ENCODE measurements at regions not wholly inside any gene's neighbourhood (a gene's known extent, or its start where the extent isn't known, plus 50 kb on each side); places are given as distances from the start of the nearest gene placed in this dataset.

DNA sequence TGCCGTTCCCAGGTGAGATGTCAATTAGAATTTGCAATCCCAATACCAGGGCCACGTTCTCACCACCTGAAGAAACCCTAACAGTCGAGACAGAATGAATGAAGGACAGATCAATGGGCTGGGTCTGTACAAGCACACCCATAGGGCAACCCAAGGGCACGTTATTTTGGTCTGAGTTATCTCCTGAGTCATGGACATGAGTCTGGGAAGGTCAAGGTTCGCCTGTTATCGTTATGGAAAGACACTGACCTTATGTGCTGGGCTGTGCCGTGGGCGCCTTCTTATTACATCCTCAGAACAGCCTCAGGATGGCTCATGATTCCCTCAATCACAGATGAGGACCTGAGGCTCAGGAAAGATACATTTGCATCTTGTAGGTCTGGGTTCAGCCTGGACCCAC, 175.0 kb upstream of the SULF2 start:
- ChIA-PET CTCF (ENCODE audit: low intra/inter-chr PET ratio, low total read pairs) (no interaction called here), POLR2A (no interaction called here)
- Histone ChIP-seq H3K9ac (ENCODE audit: insufficient read depth, low read depth, low read length) (no peak overlapping the region), H3K4me1 (ENCODE audit: insufficient read depth, low read length) (peaks cover 36% of the 10 kb centered on the region), H3K36me3 (replicated peaks in 1 of 2; ENCODE audit: control insufficient read depth in 1 of 2, insufficient read depth in 2 of 2, low read length in 2 of 2) (no peaks in the 10 kb centered on the region), H4K20me1 (ENCODE audit: insufficient read depth, low read length) (no peaks in the 10 kb centered on the region), H3K9me3 (ENCODE audit: low read length) (no peaks in the 10 kb centered on the region), H3K79me2 (ENCODE audit: insufficient read depth, low read length) (no peaks in the 10 kb centered on the region), H3K4me3 (replicated peaks in 1 of 3; ENCODE audit: insufficient read depth in 1 of 3, low read depth in 2 of 3, low read length in 3 of 3) (no peak overlapping the region), H3K27ac (ENCODE audit: extremely low read length, insufficient read depth, low read length) (no peak overlapping the region), H2AFZ (ENCODE audit: low read length) (no peak overlapping the region), H3K27me3 (ENCODE audit: control insufficient read depth in 1 of 2, insufficient read depth in 2 of 2, low read length in 2 of 2) (peaks cover 5 to 39% of the 10 kb centered on the region in 2 experiments; a peak in 3 of 5 replicates), H3K4me2 (ENCODE audit: low read depth, low read length) (peak overlapping the region; percentile 29; the same call in 1 of the 2 replicates)
- no TSS peak for BruUV-seq (replicated peaks)
- in situ Hi-C loops (cut with HindIII; ENCODE audit: extremely low pct_ligation_motif_present, low pct_unique_long_range_greater_than_20kb): no loop called here
- FAIRE-seq: peak; percentile 40
- WGBS (ENCODE audit: low lambda C conversion rate): 7% methylated on average over 8 of the region's 8 CpGs
- DNase-seq (ENCODE audit: low spot score): peak; percentile 47
- intact Hi-C loops (cut with micrococcal nuclease; ENCODE audit: unreplicated experiment): no loop called here
- peak; percentile 34 for ATAC-seq
- TF ChIP-seq NR2F6 (IDR thresholded peaks at IDR 0.05) (peak; percentile 66), NR2F6 (CRISPR knock-in tag; IDR thresholded peaks at IDR 0.05) (no peak; the same call in 1 of the 2 replicates), HMGXB3 (CRISPR knock-in tag; IDR thresholded peaks at IDR 0.05; ENCODE audit: borderline replicate concordance) (no peak), ZNF24 (IDR thresholded peaks at IDR 0.05) (0 out of 2 replicates have a peak, but pooled peaks have one; percentile 36), SNAPC2 (CRISPR knock-in tag; IDR thresholded peaks at IDR 0.05) (0 out of 2 replicates have a peak, but pooled peaks have one; percentile 27), PHF8 (CRISPR knock-in tag; IDR thresholded peaks at IDR 0.05) (no peak), ZNF780A (CRISPR knock-in tag; IDR thresholded peaks at IDR 0.05) (no peak), HNF4A (CRISPR knock-in tag; IDR thresholded peaks at IDR 0.05) (peak; percentile 33; the same call in 1 of the 2 replicates), NR2F1 (CRISPR knock-in tag; IDR thresholded peaks at IDR 0.05) (peak in 1 of 2 experiments; percentile 33; a peak in 1 of 4 replicates), JUNB (CRISPR knock-in tag; IDR thresholded peaks at IDR 0.05; ENCODE audit: borderline replicate concordance) (no peak), FOSL2 (CRISPR knock-in tag; IDR thresholded peaks at IDR 0.05) (peak; percentile 54), RARA (CRISPR knock-in tag; IDR thresholded peaks at IDR 0.05) (peak; percentile 79), FOXO1 (CRISPR knock-in tag; IDR thresholded peaks at IDR 0.05) (peak; percentile 14; the same call in 1 of the 2 replicates), ZNF607 (CRISPR knock-in tag; IDR thresholded peaks at IDR 0.05; ENCODE audit: borderline replicate concordance) (no peak)
- TF ChIP-seq, protein P1, sequence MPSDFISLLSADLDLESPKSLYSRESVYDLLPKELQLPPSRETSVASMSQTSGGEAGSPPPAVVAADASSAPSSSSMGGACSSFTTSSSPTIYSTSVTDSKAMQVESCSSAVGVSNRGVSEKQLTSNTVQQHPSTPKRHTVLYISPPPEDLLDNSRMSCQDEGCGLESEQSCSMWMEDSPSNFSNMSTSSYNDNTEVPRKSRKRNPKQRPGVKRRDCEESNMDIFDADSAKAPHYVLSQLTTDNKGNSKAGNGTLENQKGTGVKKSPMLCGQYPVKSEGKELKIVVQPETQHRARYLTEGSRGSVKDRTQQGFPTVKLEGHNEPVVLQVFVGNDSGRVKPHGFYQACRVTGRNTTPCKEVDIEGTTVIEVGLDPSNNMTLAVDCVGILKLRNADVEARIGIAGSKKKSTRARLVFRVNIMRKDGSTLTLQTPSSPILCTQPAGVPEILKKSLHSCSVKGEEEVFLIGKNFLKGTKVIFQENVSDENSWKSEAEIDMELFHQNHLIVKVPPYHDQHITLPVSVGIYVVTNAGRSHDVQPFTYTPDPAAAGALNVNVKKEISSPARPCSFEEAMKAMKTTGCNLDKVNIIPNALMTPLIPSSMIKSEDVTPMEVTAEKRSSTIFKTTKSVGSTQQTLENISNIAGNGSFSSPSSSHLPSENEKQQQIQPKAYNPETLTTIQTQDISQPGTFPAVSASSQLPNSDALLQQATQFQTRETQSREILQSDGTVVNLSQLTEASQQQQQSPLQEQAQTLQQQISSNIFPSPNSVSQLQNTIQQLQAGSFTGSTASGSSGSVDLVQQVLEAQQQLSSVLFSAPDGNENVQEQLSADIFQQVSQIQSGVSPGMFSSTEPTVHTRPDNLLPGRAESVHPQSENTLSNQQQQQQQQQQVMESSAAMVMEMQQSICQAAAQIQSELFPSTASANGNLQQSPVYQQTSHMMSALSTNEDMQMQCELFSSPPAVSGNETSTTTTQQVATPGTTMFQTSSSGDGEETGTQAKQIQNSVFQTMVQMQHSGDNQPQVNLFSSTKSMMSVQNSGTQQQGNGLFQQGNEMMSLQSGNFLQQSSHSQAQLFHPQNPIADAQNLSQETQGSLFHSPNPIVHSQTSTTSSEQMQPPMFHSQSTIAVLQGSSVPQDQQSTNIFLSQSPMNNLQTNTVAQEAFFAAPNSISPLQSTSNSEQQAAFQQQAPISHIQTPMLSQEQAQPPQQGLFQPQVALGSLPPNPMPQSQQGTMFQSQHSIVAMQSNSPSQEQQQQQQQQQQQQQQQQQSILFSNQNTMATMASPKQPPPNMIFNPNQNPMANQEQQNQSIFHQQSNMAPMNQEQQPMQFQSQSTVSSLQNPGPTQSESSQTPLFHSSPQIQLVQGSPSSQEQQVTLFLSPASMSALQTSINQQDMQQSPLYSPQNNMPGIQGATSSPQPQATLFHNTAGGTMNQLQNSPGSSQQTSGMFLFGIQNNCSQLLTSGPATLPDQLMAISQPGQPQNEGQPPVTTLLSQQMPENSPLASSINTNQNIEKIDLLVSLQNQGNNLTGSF (CRISPR knock-in tag; IDR thresholded peaks at IDR 0.05): no peak
- TF ChIP-seq, protein P2, sequence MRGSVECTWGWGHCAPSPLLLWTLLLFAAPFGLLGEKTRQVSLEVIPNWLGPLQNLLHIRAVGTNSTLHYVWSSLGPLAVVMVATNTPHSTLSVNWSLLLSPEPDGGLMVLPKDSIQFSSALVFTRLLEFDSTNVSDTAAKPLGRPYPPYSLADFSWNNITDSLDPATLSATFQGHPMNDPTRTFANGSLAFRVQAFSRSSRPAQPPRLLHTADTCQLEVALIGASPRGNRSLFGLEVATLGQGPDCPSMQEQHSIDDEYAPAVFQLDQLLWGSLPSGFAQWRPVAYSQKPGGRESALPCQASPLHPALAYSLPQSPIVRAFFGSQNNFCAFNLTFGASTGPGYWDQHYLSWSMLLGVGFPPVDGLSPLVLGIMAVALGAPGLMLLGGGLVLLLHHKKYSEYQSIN (CRISPR knock-in tag; IDR thresholded peaks at IDR 0.05; ENCODE audit: borderline replicate concordance): no peak
